ENCODE measurements at regions not wholly inside any gene's neighbourhood (a gene's known extent, or its start where the extent isn't known, plus 50 kb on each side); places are given as distances from the start of the nearest gene placed in this dataset.

- Histone ChIP-seq H4K20me1 (ENCODE audit: control insufficient read depth, insufficient read depth, low read depth, low read length) (no peaks in the 10 kb centered on the region), H3K4me1 (ENCODE audit: control insufficient read depth, low read length) (no peaks in the 10 kb centered on the region), H3K36me3 (ENCODE audit: control insufficient read depth, low read length) (no peaks in the 10 kb centered on the region), H3K27ac (ENCODE audit: low read depth, low read length) (no peak overlapping the region), H3F3A (ENCODE audit: control insufficient read depth, insufficient read depth) (no peaks in the 10 kb centered on the region), H3K79me2 (ENCODE audit: control insufficient read depth, low read length) (no peaks in the 10 kb centered on the region), H3K4me3 (ENCODE audit: low read length) (no peak overlapping the region), H3K9me3 (ENCODE audit: control insufficient read depth, insufficient read depth, low read length) (no peaks in the 10 kb centered on the region), H3K4me2 (ENCODE audit: low read length) (no peak overlapping the region), H3K9me2 (replicated peaks; ENCODE audit: control insufficient read depth, low read length) (no peaks in the 10 kb centered on the region), H3K27me3 (ENCODE audit: control insufficient read depth, low read length) (no peaks in the 10 kb centered on the region)
- TF ChIP-seq, protein P1, sequence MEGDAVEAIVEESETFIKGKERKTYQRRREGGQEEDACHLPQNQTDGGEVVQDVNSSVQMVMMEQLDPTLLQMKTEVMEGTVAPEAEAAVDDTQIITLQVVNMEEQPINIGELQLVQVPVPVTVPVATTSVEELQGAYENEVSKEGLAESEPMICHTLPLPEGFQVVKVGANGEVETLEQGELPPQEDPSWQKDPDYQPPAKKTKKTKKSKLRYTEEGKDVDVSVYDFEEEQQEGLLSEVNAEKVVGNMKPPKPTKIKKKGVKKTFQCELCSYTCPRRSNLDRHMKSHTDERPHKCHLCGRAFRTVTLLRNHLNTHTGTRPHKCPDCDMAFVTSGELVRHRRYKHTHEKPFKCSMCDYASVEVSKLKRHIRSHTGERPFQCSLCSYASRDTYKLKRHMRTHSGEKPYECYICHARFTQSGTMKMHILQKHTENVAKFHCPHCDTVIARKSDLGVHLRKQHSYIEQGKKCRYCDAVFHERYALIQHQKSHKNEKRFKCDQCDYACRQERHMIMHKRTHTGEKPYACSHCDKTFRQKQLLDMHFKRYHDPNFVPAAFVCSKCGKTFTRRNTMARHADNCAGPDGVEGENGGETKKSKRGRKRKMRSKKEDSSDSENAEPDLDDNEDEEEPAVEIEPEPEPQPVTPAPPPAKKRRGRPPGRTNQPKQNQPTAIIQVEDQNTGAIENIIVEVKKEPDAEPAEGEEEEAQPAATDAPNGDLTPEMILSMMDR (IDR thresholded peaks at IDR 0.05; ENCODE audit: low read depth, low read length, poor library complexity, severe bottlenecking) = no peak
- TF ChIP-seq EZH2phosphoT487 (IDR thresholded peaks at IDR 0.05; ENCODE audit: borderline replicate concordance, low read length) = no peak
Measured at GRCh38 chr9:29118555-29118954, 1545.3 kb upstream of the C9orf72 start.

GRCh38 chr9:29126783-29127182, 1553.5 kb upstream of the C9orf72 start:
- no peaks in the 10 kb centered on the region for H3K36me3 ChIP-seq (ENCODE audit: control insufficient read depth, low read length)
- H3K79me2 ChIP-seq (ENCODE audit: control insufficient read depth, low read length) = no peaks in the 10 kb centered on the region
- no peaks in the 10 kb centered on the region for H4K20me1 ChIP-seq (ENCODE audit: control insufficient read depth, insufficient read depth, low read depth, low read length)
- no peak overlapping the region for H3K27ac ChIP-seq (ENCODE audit: low read depth, low read length)
- H3K9me3 ChIP-seq (ENCODE audit: control insufficient read depth, insufficient read depth, low read length) = peaks cover 12% of the 10 kb centered on the region; the same call in 1 of the 2 replicates
- no peak overlapping the region for H3K4me2 ChIP-seq (ENCODE audit: low read length)
- no peak overlapping the region for H3K4me3 ChIP-seq (ENCODE audit: low read length)
- no peaks in the 10 kb centered on the region for H3K27me3 ChIP-seq (ENCODE audit: control insufficient read depth, low read length)
- TF ChIP-seq, protein P1 (IDR thresholded peaks at IDR 0.05; ENCODE audit: low read depth, low read length, poor library complexity, severe bottlenecking) = no peak
- no peak for TF ChIP-seq EZH2phosphoT487 (IDR thresholded peaks at IDR 0.05; ENCODE audit: borderline replicate concordance, low read length)
- no peaks in the 10 kb centered on the region for H3K4me1 ChIP-seq (ENCODE audit: control insufficient read depth, low read length)
- H3F3A ChIP-seq (ENCODE audit: control insufficient read depth, insufficient read depth) = no peaks in the 10 kb centered on the region
- no peaks in the 10 kb centered on the region for H3K9me2 ChIP-seq (replicated peaks; ENCODE audit: control insufficient read depth, low read length)

GRCh38 chr9:29129763-29130162, 1556.5 kb upstream of the C9orf72 start:
- H3K36me3 ChIP-seq (ENCODE audit: control insufficient read depth, low read length) = no peaks in the 10 kb centered on the region
- H3K79me2 ChIP-seq (ENCODE audit: control insufficient read depth, low read length) = no peaks in the 10 kb centered on the region
- TF ChIP-seq, protein P1 (IDR thresholded peaks at IDR 0.05; ENCODE audit: low read depth, low read length, poor library complexity, severe bottlenecking) = no peak
- no peak for TF ChIP-seq EZH2phosphoT487 (IDR thresholded peaks at IDR 0.05; ENCODE audit: borderline replicate concordance, low read length)
- no peak overlapping the region for H3K27ac ChIP-seq (ENCODE audit: low read depth, low read length)
- H3F3A ChIP-seq (ENCODE audit: control insufficient read depth, insufficient read depth) = no peaks in the 10 kb centered on the region
- peaks cover 12% of the 10 kb centered on the region; the same call in 1 of the 2 replicates for H3K9me3 ChIP-seq (ENCODE audit: control insufficient read depth, insufficient read depth, low read length)
- no peaks in the 10 kb centered on the region for H3K9me2 ChIP-seq (replicated peaks; ENCODE audit: control insufficient read depth, low read length)
- H3K27me3 ChIP-seq (ENCODE audit: control insufficient read depth, low read length) = no peaks in the 10 kb centered on the region
- no peaks in the 10 kb centered on the region for H4K20me1 ChIP-seq (ENCODE audit: control insufficient read depth, insufficient read depth, low read depth, low read length)
- H3K4me1 ChIP-seq (ENCODE audit: control insufficient read depth, low read length) = no peaks in the 10 kb centered on the region
- no peak overlapping the region for H3K4me2 ChIP-seq (ENCODE audit: low read length)
- no peak overlapping the region for H3K4me3 ChIP-seq (ENCODE audit: low read length)

Measured in DOHH2 (cell line).